ENCODE measurements at regions not wholly inside any gene's neighbourhood (a gene's known extent, or its start where the extent isn't known, plus 50 kb on each side); places are given as distances from the start of the nearest gene placed in this dataset.

DNA sequence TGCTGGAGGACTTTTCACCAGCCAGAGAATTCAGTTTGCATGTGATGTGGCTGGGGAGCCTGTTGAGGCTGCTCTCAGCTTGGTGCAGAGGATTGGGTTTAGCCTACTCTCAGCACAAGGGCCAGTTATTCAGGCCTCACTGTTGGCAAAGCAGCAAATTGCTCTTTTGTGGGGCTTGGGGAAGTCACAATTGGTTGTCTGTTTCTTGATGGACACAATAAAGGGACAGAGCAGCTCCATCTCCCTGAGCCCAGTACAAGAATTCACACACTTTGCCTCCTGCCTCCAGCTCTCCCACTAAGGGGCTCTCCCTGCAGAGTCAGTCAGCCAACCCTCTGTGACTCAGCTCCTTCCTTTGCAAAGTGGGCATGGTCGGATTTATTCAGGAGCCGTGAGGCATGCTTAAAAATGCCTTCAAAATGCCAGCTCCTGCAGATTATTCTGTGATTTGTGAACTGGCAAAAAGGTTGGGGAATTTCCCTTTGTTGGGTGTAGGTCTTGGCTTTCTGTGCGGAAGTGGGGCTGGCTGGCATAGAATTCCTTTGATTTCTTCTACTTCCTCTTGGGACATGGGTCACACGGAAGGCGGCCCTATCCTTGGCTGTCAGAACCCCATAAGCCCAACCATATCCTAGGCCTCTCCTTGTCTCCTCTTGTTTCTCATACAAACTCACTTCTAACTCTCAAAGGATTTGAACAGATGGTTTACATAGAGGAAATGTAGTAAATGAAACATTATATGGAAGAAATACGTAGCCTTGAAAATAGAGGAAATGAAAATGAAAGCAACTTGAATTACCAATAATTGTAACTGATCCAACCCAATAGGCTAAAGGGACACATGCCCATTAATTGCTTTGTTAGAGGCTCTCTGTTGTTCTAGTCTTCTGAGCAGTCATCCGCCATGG, 118.7 kb upstream of the CD180 start:
- DNase-seq (ENCODE audit: low spot score in 2 of 2) = no peak
- H3K9me3 ChIP-seq = no peaks in the 10 kb centered on the region
- no peak overlapping the region for H3K4me3 ChIP-seq
- H3K27ac ChIP-seq = peak overlapping the region in 3 of 4 donors; percentile 64 to 87 (median 86)
- TF ChIP-seq EP300 (IDR thresholded peaks at IDR 0.05) (peak in 1 of 2 donors; percentile 84), CTCF (IDR thresholded peaks at IDR 0.05) (peak in 2 of 5 experiments; percentile 14 to 40), POLR2A (IDR thresholded peaks at IDR 0.05) (peak in 1 of 2 donors; percentile 18)
- H3K36me3 ChIP-seq = no peaks in the 10 kb centered on the region
- WGBS, 2 donors = 27 to 33% methylated on average over 7 of the region's 7 CpGs
- no peaks in the 10 kb centered on the region for H3K27me3 ChIP-seq
- peaks cover 0 to 18% (median 5%) of the 10 kb centered on the region in 4 donors for H3K4me1 ChIP-seq

GRCh38 chr5:67311701-67312100, 115.1 kb upstream of the CD180 start:
- Histone ChIP-seq H3K9me3 (no peaks in the 10 kb centered on the region), H3K36me3 (no peaks in the 10 kb centered on the region), H3K27me3 (no peaks in the 10 kb centered on the region), H3K4me1 (peaks cover 0 to 29% (median 7%) of the 10 kb centered on the region in 4 donors), H3K27ac (peak overlapping the region in 2 of 4 donors; percentile 43 to 86), H3K4me3 (no peak overlapping the region)
- no peak for TF ChIP-seq EP300 (IDR thresholded peaks at IDR 0.05)
- TF ChIP-seq CTCF (IDR thresholded peaks at IDR 0.05) = no peak
- no peak for DNase-seq (ENCODE audit: low spot score in 2 of 2)
- WGBS, 2 donors = 90 to 93% methylated on average over 2 of the region's 2 CpGs

DNA sequence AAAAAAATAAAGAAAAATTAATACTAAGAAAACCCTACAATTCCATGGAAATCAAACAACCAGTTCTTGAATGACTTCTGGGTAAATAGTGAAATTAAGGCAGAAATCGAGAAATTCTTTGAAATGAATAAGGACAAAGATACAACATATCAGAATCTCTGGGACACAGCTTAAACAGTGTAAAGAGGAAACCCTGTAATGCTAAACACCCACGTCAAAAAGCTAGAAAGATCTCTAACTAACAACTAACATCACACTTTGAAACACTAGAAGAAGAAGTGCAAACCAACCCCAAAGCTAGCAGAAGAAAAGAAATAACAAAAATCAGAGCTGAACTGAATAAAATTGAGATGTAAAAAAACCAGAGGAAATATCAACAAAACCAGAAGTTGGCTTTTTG, 114.6 kb upstream of the CD180 start:
- Histone ChIP-seq H3K4me1 (peaks cover 0 to 34% (median 11%) of the 10 kb centered on the region in 4 donors), H3K4me3 (no peak overlapping the region), H3K27me3 (no peaks in the 10 kb centered on the region), H3K36me3 (no peaks in the 10 kb centered on the region), H3K27ac (peak overlapping the region in 2 of 4 donors; percentile 43 to 86), H3K9me3 (no peaks in the 10 kb centered on the region)
- no peak for DNase-seq (ENCODE audit: low spot score in 2 of 2)
- TF ChIP-seq CTCF (IDR thresholded peaks at IDR 0.05) (no peak), POLR2A (IDR thresholded peaks at IDR 0.05) (no peak), EP300 (IDR thresholded peaks at IDR 0.05) (no peak)
- 66 to 67% methylated on average over 2 of the region's 2 CpGs for WGBS, 2 donors

- Histone ChIP-seq H3K27me3 (no peaks in the 10 kb centered on the region), H3K4me1 (peaks cover 0 to 34% (median 12%) of the 10 kb centered on the region in 4 donors), H3K9me3 (no peaks in the 10 kb centered on the region), H3K27ac (peak overlapping the region in 2 of 4 donors; percentile 43 to 86), H3K36me3 (no peaks in the 10 kb centered on the region), H3K4me3 (no peak overlapping the region)
- TF ChIP-seq EP300 (IDR thresholded peaks at IDR 0.05) (no peak), POLR2A (IDR thresholded peaks at IDR 0.05) (no peak), CTCF (IDR thresholded peaks at IDR 0.05) (no peak)
- WGBS, 2 donors = 72 to 77% methylated on average over 2 of the region's 2 CpGs
- no peak for DNase-seq (ENCODE audit: low spot score in 2 of 2)
Observed at GRCh38 chr5:67310740-67311139, 114.1 kb upstream of the CD180 start.

DNA sequence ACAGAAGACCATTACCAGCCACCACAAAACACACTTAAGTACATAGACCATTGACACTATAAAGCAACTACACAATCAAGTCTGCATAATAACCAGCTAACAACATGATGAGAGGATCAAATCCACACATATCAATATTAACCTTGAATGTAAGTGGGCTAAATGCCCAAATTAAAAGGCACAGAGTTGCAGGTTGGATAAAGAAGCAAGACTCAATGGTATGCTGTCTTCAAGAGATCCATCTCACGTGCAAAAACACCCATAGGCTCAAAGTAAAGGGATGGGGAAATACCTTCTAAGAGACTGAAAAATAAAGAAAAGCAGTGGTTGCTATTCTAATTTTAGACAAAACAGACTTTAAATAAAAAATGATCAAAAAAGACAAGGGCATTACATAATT, 113.6 kb upstream of the CD180 start:
- Histone ChIP-seq H3K9me3 (no peaks in the 10 kb centered on the region), H3K36me3 (no peaks in the 10 kb centered on the region), H3K27ac (no peak overlapping the region), H3K4me1 (peaks cover 0 to 34% (median 13%) of the 10 kb centered on the region in 4 donors), H3K4me3 (no peak overlapping the region), H3K27me3 (no peaks in the 10 kb centered on the region)
- TF ChIP-seq EP300 (IDR thresholded peaks at IDR 0.05) (no peak), CTCF (IDR thresholded peaks at IDR 0.05) (no peak), POLR2A (IDR thresholded peaks at IDR 0.05) (no peak)
- WGBS, 2 donors = 97 to 98% methylated on average over 1 of the region's 1 CpG
- DNase-seq (ENCODE audit: low spot score in 2 of 2) = no peak

All from tibial nerve (tissue), 4 donors.